OCI-LY1 (cell line): ENCODE measurements at regions not wholly inside any gene's neighbourhood (a gene's known extent, or its start where the extent isn't known, plus 50 kb on each side); places are given as distances from the start of the nearest gene placed in this dataset.

Experiments used
- CTCF ChIP-seq: fragments of 200-600 bp; sonication (generic), shearing (Covaris generic); IDR thresholded peaks from 2 replicates; pipeline ENCODE4 v1.5.1; 2017; ENCODE audit warnings: mild to moderate bottlenecking, antibody characterized with exemption, low read length, moderate library complexity, mixed read lengths
- EZH2 ChIP-seq: fragments of 200-600 bp; sonication (generic), shearing (Covaris generic); IDR thresholded peaks from 2 replicates; pipeline ENCODE4 v1.8.0; 2017; ENCODE audit warnings: borderline replicate concordance, mixed run types, mild to moderate bottlenecking, antibody characterized with exemption, low read length, moderate library complexity, mixed read lengths

DNA sequence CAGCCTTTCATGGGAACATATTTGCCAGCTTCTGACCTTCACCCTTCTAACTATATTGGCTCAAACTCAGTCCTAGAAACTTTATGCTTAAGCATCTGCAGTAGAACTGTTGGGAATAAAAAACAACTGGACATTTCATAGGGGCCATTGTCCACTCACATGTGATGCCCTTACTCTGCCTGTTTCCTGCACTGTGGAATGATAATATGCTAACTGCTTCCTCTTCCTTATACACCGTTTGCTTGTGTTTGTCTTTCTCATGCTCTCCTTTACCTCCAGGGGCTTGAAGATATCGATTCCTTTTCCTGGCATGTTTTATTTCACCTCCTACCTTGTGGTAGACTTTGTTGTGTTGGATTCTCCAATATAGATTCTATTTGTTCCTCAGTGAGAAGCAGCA is 333.0 kb upstream of the DDI1 start:
- TF ChIP-seq CTCF = no peak
- TF ChIP-seq EZH2 = no peak
